HepG2 (cell line): ENCODE measurements at regions not wholly inside any gene's neighbourhood (a gene's known extent, or its start where the extent isn't known, plus 50 kb on each side); places are given as distances from the start of the nearest gene placed in this dataset.

Experiments
- ATAC-seq: fragments of 200-7000 bp; cut with Tn5 transposase; 3 replicates; pipeline ENCODE4 v1.9.1; 2020; ENCODE audit warnings: mild to moderate bottlenecking, moderate library complexity
- BruUV-seq: library from RNA; stranded (reverse); fragments of 400-500 nt; replicated peaks from 2 replicates; lab custom pipeline; 2021; lab: Mats Ljungman, UMichigan
- CTCF ChIA-PET: fragments of 300-600 bp; formaldehyde crosslinking; extraction: SDS; loops from one replicate; lab custom pipeline; 2021; ENCODE audit warnings: low total read pairs, inconsistent platforms, low intra/inter-chr PET ratio; lab: Yijun Ruan, JAX
- POLR2A ChIA-PET: fragments of 350-600 bp; sonication (Branson Sonifier 250); formaldehyde crosslinking; loops from one replicate; lab custom pipeline; 2020; ENCODE audit warnings: antibody characterized with exemption, inconsistent platforms; lab: Yijun Ruan, JAX
- DNase-seq: peaks from one replicate; pipeline ENCODE4 v3.0.0-alpha.2; 2015; ENCODE audit warnings: low spot score
- FAIRE-seq: peaks from 3 replicates; lab custom pipeline; 2011; peaks lifted over from hg19 to GRCh38; lab: Jason Lieb, UNC
- H2AFZ ChIP-seq: one replicate; pipeline ENCODE4 v1.6.1; 2011; ENCODE audit warnings: low read length, inconsistent platforms
- H3K27ac ChIP-seq: fragments of 300-600 bp; 3 replicates; pipeline ENCODE4 v1.8.0; 2011; ENCODE audit warnings: mixed run types, mild to moderate bottlenecking, mixed read lengths, low read length, inconsistent platforms; ENCODE audit not compliant: insufficient read depth; ENCODE audit errors: extremely low read length
- H3K27me3 ChIP-seq, 2 experiments: fragments of 200-600 bp in 1 of 2; 2 replicates in 1 of 2; 3 replicates in 1 of 2; pipeline versions ENCODE4 v1.6.0 to v1.8.0; 2011; ENCODE audit warnings: low read length in 2 of 2, mild to moderate bottlenecking in 2 of 2, moderate library complexity in 2 of 2, inconsistent platforms in 1 of 2; ENCODE audit not compliant: insufficient read depth in 2 of 2, control insufficient read depth in 1 of 2
- H3K36me3 ChIP-seq, 2 experiments: fragments of 200-600 bp in 1 of 2; replicated peaks in 1 of 2; 2 replicates in 1 of 2; 3 replicates in 1 of 2; pipeline versions ENCODE4 v1.5.1 to v1.8.0; 2011; ENCODE audit warnings: low read length in 2 of 2, inconsistent platforms in 1 of 2; ENCODE audit not compliant: insufficient read depth in 2 of 2, control insufficient read depth in 1 of 2
- H3K4me1 ChIP-seq: 2 replicates; pipeline ENCODE4 v1.5.1; 2012; ENCODE audit warnings: low read length, inconsistent platforms; ENCODE audit not compliant: insufficient read depth
- H3K4me2 ChIP-seq: 2 replicates; pipeline ENCODE4 v1.6.0; 2011; ENCODE audit warnings: low read depth, low read length, inconsistent platforms
- H3K4me3 ChIP-seq, 3 experiments: fragments of 200-600 bp in 1 of 3; sonication (generic), shearing (Covaris generic) in 1 of 3; replicated peaks in 1 of 3; 2 replicates each; pipeline ENCODE4 v1.5.1; 2011 to 2016; ENCODE audit warnings: low read length in 3 of 3, inconsistent platforms in 2 of 3, low read depth in 2 of 3, mild to moderate bottlenecking in 2 of 3, control low read depth in 1 of 3, mixed read lengths in 1 of 3; ENCODE audit not compliant: insufficient read depth in 1 of 3
- H3K79me2 ChIP-seq: one replicate; pipeline ENCODE4 v1.6.1; 2011; ENCODE audit warnings: low read length, inconsistent platforms; ENCODE audit not compliant: insufficient read depth
- H3K9ac ChIP-seq: 2 replicates; pipeline ENCODE4 v1.6.0; 2011; ENCODE audit warnings: mild to moderate bottlenecking, low read depth, low read length, inconsistent platforms; ENCODE audit not compliant: insufficient read depth
- H3K9me3 ChIP-seq: 2 replicates; pipeline ENCODE4 v1.5.1; 2012; ENCODE audit warnings: mild to moderate bottlenecking, low read length
- H4K20me1 ChIP-seq: 2 replicates; pipeline ENCODE4 v1.6.0; 2011; ENCODE audit warnings: inconsistent platforms, mild to moderate bottlenecking, low read length, moderate library complexity; ENCODE audit not compliant: insufficient read depth
- CC2D1A ChIP-seq: sonication (generic); formaldehyde crosslinking; IDR thresholded peaks from 2 replicates; pipeline ENCODE4 v1.8.1; 2023; ENCODE audit warnings: mild to moderate bottlenecking, missing genetic modification reagents
- SALL2 ChIP-seq: sonication (generic); formaldehyde crosslinking; IDR thresholded peaks from 2 replicates; pipeline ENCODE4 v1.8.1; 2023; ENCODE audit warnings: mild to moderate bottlenecking, missing genetic modification reagents, inconsistent platforms
- SIX4 ChIP-seq: sonication (generic); formaldehyde crosslinking; IDR thresholded peaks from 2 replicates; pipeline ENCODE4 v1.4.0; 2020; ENCODE audit warnings: missing genetic modification reagents
- SMAD9 ChIP-seq: sonication (generic); formaldehyde crosslinking; IDR thresholded peaks from 2 replicates; pipeline ENCODE4 v1.5.1; 2020; ENCODE audit warnings: mild to moderate bottlenecking, missing genetic modification reagents
- ZKSCAN5 ChIP-seq: sonication (generic); formaldehyde crosslinking; IDR thresholded peaks from 2 replicates; pipeline ENCODE4 v1.5.1; 2020; ENCODE audit warnings: mild to moderate bottlenecking, missing genetic modification reagents
- ZNF101 ChIP-seq: sonication (generic); formaldehyde crosslinking; IDR thresholded peaks from 2 replicates; pipeline ENCODE4 v1.4.0; 2020; ENCODE audit warnings: mild to moderate bottlenecking, low read depth, missing genetic modification reagents, borderline replicate concordance
- ZNF34 ChIP-seq: sonication (generic); formaldehyde crosslinking; IDR thresholded peaks from 2 replicates; pipeline ENCODE4 v1.4.0; 2020; ENCODE audit warnings: mild to moderate bottlenecking, missing genetic modification reagents, borderline replicate concordance
- ZNF501 ChIP-seq: sonication (generic); formaldehyde crosslinking; IDR thresholded peaks from 2 replicates; pipeline ENCODE4 v1.5.1; 2020; ENCODE audit warnings: mild to moderate bottlenecking, moderate library complexity, missing genetic modification reagents
- ZNF761 ChIP-seq: sonication (generic); formaldehyde crosslinking; conservative IDR thresholded peaks from 2 replicates; pipeline ENCODE4 v1.4.0; 2020; ENCODE audit warnings: mild to moderate bottlenecking, missing genetic modification reagents
- ZSCAN21 ChIP-seq: sonication (generic); formaldehyde crosslinking; IDR thresholded peaks from 2 replicates; pipeline ENCODE4 v1.8.0; 2022; ENCODE audit warnings: mild to moderate bottlenecking, missing genetic modification reagents, moderate library complexity, borderline replicate concordance
- WGBS: methylation state at CpG from one replicate; pipeline ENCODE4 v1.1.6; 2017; ENCODE audit warnings: low lambda C conversion rate; 5-methylcytosine and 5-hydroxymethylcytosine counted together
- in situ Hi-C: cut with HindIII; loops from 2 replicates; pipeline ENCODE4 v1.10.0; 2017; ENCODE audit warnings: low pct_unique_long_range_greater_than_20kb; ENCODE audit not compliant: extremely low pct_ligation_motif_present
- intact Hi-C: fragments of 100-400 bp; cut with micrococcal nuclease; formaldehyde crosslinking; loops from one replicate; pipeline ENCODE4 v1.10.0; 2022; ENCODE audit not compliant: unreplicated experiment
- TF ChIP-seq, protein P1 (sequence below): sonication (generic); formaldehyde crosslinking; IDR thresholded peaks from 2 replicates; pipeline ENCODE4 v1.8.1; 2023; ENCODE audit warnings: missing genetic modification reagents, inconsistent platforms, borderline replicate concordance
- TF ChIP-seq, protein P2 (sequence below), 2 experiments: sonication (generic) in 1 of 2; formaldehyde crosslinking in 1 of 2; IDR thresholded peaks; 2 replicates each; pipeline versions ENCODE4 v1.4.0 to v1.6.1; 2018 to 2020; ENCODE audit warnings: missing genetic modification reagents in 2 of 2, borderline replicate concordance in 1 of 2, low read depth in 1 of 2, mild to moderate bottlenecking in 1 of 2, missing biosample characterization in 1 of 2
- TF ChIP-seq, protein P3 (sequence below): sonication (generic); formaldehyde crosslinking; IDR thresholded peaks from 2 replicates; pipeline ENCODE4 v1.8.1; 2023; ENCODE audit warnings: mild to moderate bottlenecking, moderate library complexity, missing genetic modification reagents

DNA sequence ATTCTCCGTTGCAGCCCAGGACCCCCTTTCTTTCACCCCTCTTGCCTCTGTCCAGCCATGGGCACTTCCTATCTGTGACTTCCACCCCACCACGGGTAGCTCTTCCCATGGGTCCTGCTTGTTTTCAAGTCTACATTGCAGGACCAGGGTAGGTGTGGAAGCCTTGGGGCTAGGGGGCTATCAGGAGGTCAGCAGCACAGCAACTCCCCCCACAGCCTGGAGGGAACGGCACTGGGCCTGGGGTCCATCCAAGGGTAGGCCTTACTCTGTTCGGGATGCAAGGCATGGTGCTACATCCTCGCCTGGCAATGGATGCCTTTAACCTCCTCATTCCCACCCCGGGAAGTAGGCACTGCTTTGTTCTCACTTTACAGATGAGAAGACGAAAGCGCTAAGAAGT is 109.3 kb downstream of the IRX5 start:
- no TSS peak for BruUV-seq
- FAIRE-seq: no peak
- in situ Hi-C loops: no loop called here
- H3K9me3 ChIP-seq: no peaks in the 10 kb centered on the region
- no peak overlapping the region for H3K9ac ChIP-seq
- WGBS: 24% methylated on average over 8 of the region's 8 CpGs
- POLR2A ChIA-PET: no interaction called here
- no peaks in the 10 kb centered on the region for H3K79me2 ChIP-seq
- H3K4me1 ChIP-seq: no peaks in the 10 kb centered on the region
- H3K27me3 ChIP-seq: no peaks in the 10 kb centered on the region; a peak in 1 of 5 replicates
- TF ChIP-seq CC2D1A (CRISPR knock-in tag) (no peak), SMAD9 (CRISPR knock-in tag) (no peak), SALL2 (CRISPR knock-in tag) (no peak), ZNF761 (CRISPR knock-in tag) (no peak), ZSCAN21 (no peak), ZNF501 (CRISPR knock-in tag) (no peak), SIX4 (CRISPR knock-in tag) (no peak)
- TF ChIP-seq, all 625 proteins: peak for 0
- no peaks in the 10 kb centered on the region for H3K36me3 ChIP-seq
- H3K4me3 ChIP-seq: no peak overlapping the region
- ATAC-seq (no peak), DNase-seq (no peak)
- no peaks in the 10 kb centered on the region for H4K20me1 ChIP-seq
- intact Hi-C loops: no loop called here
- H3K27ac ChIP-seq: no peak overlapping the region
- no peak overlapping the region for H3K4me2 ChIP-seq
- CTCF ChIA-PET: no interaction called here
- no peak overlapping the region for H2AFZ ChIP-seq

DNA sequence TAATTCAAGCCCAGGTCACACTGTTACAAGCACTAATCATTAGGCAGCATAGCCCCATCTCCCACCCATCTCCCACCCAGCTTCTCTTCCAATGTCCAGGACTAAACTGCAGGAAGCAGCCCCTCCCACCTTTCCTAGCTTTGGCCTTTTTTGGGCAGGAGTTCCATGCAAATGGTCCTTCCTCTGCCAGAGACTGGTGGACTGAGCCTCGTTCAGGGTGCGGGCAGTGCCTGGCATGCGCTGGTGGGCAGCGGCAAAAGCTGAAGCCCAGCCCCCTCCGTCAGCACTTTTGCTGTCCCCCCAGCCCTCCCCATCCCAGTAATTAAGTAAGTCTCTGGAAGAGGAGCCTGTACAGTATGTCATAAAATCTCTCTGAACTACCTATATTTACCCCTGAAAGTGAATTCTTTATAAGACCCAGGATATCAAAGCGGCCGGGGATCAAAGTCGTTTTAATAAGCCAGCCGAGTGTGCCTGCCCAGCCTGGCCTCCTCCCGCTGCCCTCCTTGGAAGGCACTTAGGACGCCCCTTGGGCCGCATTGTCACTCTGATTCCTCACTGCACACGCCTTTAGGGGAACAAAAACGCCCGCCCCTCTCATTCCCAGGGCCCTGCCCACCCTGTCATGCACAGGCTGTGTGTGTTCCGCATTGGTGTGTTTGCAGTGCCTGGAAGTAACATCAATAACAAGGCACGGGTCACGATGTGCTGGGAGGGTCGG is 109.9 kb downstream of the IRX5 start:
- POLR2A ChIA-PET: no interaction called here

More for the DNA sequence above, 109.9 kb downstream of the IRX5 start:
- intact Hi-C loops: no loop called here
- no TSS peak for BruUV-seq
- no peaks in the 10 kb centered on the region for H3K36me3 ChIP-seq
- H2AFZ ChIP-seq: no peak overlapping the region
- TF ChIP-seq ZKSCAN5 (CRISPR knock-in tag): no peak
- no peak for TF ChIP-seq ZNF34
- TF ChIP-seq, protein P1, sequence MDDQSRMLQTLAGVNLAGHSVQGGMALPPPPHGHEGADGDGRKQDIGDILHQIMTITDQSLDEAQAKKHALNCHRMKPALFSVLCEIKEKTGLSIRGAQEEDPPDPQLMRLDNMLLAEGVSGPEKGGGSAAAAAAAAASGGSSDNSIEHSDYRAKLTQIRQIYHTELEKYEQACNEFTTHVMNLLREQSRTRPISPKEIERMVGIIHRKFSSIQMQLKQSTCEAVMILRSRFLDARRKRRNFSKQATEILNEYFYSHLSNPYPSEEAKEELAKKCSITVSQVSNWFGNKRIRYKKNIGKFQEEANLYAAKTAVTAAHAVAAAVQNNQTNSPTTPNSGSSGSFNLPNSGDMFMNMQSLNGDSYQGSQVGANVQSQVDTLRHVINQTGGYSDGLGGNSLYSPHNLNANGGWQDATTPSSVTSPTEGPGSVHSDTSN (CRISPR knock-in tag): no peak
- TF ChIP-seq, protein P2, sequence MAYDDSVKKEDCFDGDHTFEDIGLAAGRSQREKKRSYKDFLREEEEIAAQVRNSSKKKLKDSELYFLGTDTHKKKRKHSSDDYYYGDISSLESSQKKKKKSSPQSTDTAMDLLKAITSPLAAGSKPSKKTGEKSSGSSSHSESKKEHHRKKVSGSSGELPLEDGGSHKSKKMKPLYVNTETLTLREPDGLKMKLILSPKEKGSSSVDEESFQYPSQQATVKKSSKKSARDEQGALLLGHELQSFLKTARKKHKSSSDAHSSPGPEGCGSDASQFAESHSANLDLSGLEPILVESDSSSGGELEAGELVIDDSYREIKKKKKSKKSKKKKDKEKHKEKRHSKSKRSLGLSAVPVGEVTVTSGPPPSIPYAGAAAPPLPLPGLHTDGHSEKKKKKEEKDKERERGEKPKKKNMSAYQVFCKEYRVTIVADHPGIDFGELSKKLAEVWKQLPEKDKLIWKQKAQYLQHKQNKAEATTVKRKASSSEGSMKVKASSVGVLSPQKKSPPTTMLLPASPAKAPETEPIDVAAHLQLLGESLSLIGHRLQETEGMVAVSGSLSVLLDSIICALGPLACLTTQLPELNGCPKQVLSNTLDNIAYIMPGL (CRISPR knock-in tag; IDR thresholded peaks at IDR 0.05; ENCODE audit: borderline replicate concordance in 1 of 2, low read depth in 1 of 2): no peak
- TF ChIP-seq, protein P3, sequence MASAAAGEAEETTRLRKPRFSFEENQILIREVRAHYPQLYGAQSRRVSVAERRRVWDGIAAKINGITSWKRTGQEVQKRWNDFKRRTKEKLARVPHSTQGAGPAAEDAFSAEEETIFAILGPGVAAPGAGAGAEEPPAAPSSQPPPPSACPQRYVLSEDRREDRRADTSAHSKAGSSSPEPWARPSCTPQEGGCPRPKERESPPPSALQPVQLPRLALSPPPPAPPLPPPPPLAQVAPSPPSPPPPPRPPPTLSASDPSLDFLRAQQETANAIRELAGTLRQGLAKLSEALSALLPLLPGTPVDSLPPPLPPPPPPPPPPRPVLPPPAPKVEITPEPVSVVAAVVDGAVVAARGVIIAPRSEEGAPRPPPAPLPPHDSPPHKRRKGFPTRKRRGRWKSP (CRISPR knock-in tag): no peak
- TF ChIP-seq ZNF101 (CRISPR knock-in tag): no peak
- H3K79me2 ChIP-seq: no peaks in the 10 kb centered on the region
- no peaks in the 10 kb centered on the region for H3K4me1 ChIP-seq
- CTCF ChIA-PET: no interaction called here
- H4K20me1 ChIP-seq: no peaks in the 10 kb centered on the region
- H3K4me3 ChIP-seq: no peak overlapping the region
- DNase-seq (no peak), ATAC-seq (no peak), FAIRE-seq (no peak)
- no peak overlapping the region for H3K27ac ChIP-seq
- no peak overlapping the region for H3K9ac ChIP-seq
- in situ Hi-C loops: no loop called here
- no peaks in the 10 kb centered on the region for H3K9me3 ChIP-seq
- no peak overlapping the region for H3K4me2 ChIP-seq
- no peaks in the 10 kb centered on the region; a peak in 1 of 5 replicates for H3K27me3 ChIP-seq
- WGBS: 53% methylated on average over 19 of the region's 19 CpGs
